Mesendoderm (in vitro differentiated cells): ENCODE measurements at regions not wholly inside any gene's neighbourhood (a gene's known extent, or its start where the extent isn't known, plus 50 kb on each side); places are given as distances from the start of the nearest gene placed in this dataset.
"Not testable (repeated sequence)": the region's sequence is repeated elsewhere in the genome, so short reads cannot be mapped to it uniquely, and the experiment has no call there.

Source experiments
- DNase-seq: peaks from one replicate; pipeline ENCODE4 v3.0.0; 2013
- H2AK5ac ChIP-seq: 2 replicates; pipeline ENCODE4 v1.6.1; 2013; ENCODE audit warnings: low read length, inconsistent platforms
- H2BK120ac ChIP-seq: 2 replicates; pipeline ENCODE4 v1.6.1; 2013; ENCODE audit warnings: low read depth, mild to moderate bottlenecking, low read length, moderate library complexity, mixed read lengths
- H2BK15ac ChIP-seq: replicated peaks from 2 replicates; pipeline ENCODE4 v1.6.1; 2013; ENCODE audit warnings: low read depth, mild to moderate bottlenecking, moderate library complexity
- H2BK5ac ChIP-seq: 2 replicates; pipeline ENCODE4 v1.6.1; 2013; ENCODE audit warnings: low read length, inconsistent platforms
- H3K18ac ChIP-seq: 2 replicates; pipeline ENCODE4 v1.6.1; 2013; ENCODE audit warnings: mild to moderate bottlenecking, low read length, mixed read lengths
- H3K23ac ChIP-seq: one replicate; pipeline ENCODE4 v1.6.1; 2013; ENCODE audit warnings: low read length
- H3K27ac ChIP-seq: 2 replicates; pipeline ENCODE4 v1.5.1; 2013; ENCODE audit warnings: low read depth, mild to moderate bottlenecking, inconsistent platforms, low read length, moderate library complexity
- H3K27me3 ChIP-seq: 2 replicates; pipeline ENCODE4 v1.6.1; 2013; ENCODE audit warnings: low read length, control low read depth, mild to moderate bottlenecking, inconsistent platforms; ENCODE audit not compliant: insufficient read depth, poor library complexity
- H3K36me3 ChIP-seq: 2 replicates; pipeline ENCODE4 v1.6.1; 2013; ENCODE audit warnings: low read length, inconsistent platforms; ENCODE audit not compliant: control insufficient read depth, insufficient read depth
- H3K4ac ChIP-seq: one replicate; pipeline ENCODE4 v1.6.1; 2013; ENCODE audit warnings: low read depth, mild to moderate bottlenecking, low read length, moderate library complexity
- H3K4me1 ChIP-seq: 2 replicates; pipeline ENCODE4 v1.6.1; 2013; ENCODE audit warnings: low read depth, low read length, inconsistent platforms; ENCODE audit not compliant: control insufficient read depth
- H3K4me2 ChIP-seq: 2 replicates; pipeline ENCODE4 v1.6.1; 2013; ENCODE audit warnings: low read length
- H3K4me3 ChIP-seq: 2 replicates; pipeline ENCODE4 v1.5.1; 2013; ENCODE audit warnings: mild to moderate bottlenecking, low read length
- H3K56ac ChIP-seq: one replicate; pipeline ENCODE4 v1.6.1; 2013; ENCODE audit warnings: low read length
- H3K79me1 ChIP-seq: 2 replicates; pipeline ENCODE4 v1.6.1; 2013; ENCODE audit warnings: low read length, inconsistent platforms
- H3K79me2 ChIP-seq: 2 replicates; pipeline ENCODE4 v1.6.1; 2013; ENCODE audit warnings: mild to moderate bottlenecking, low read length; ENCODE audit not compliant: control insufficient read depth, insufficient read depth
- H3K9ac ChIP-seq: 2 replicates; pipeline ENCODE4 v1.6.1; 2013; ENCODE audit warnings: low read length, inconsistent platforms
- H4K5ac ChIP-seq: one replicate; pipeline ENCODE4 v1.6.1; 2013; ENCODE audit warnings: low read length
- H4K8ac ChIP-seq: one replicate; pipeline ENCODE4 v1.6.1; 2013; ENCODE audit warnings: low read depth, mild to moderate bottlenecking, control low read depth, low read length, moderate library complexity
- WGBS: extraction: QIAGEN DNeasy Blood & Tissue Kit; methylation state at CpG from one replicate; pipeline ENCODE4 v1.1.7; 2013; ENCODE audit warnings: low lambda C conversion rate, missing lambda C conversion rate; ENCODE audit not compliant: insufficient coverage; ENCODE audit errors: extremely low coverage; 5-methylcytosine and 5-hydroxymethylcytosine counted together

GRCh38 chr4:148901075-148901705 lies 459.0 kb upstream of the NR3C2 start:
- no peak overlapping the region for H3K23ac ChIP-seq
- no CpG with 5 or more reads among the region's 3 CpGs for WGBS

GRCh38 chr4:148898139-148898538 lies 455.9 kb upstream of the NR3C2 start:
- H2AK5ac ChIP-seq, H3K79me2 ChIP-seq, H3K4ac ChIP-seq, DNase-seq, H3K9ac ChIP-seq, H3K27ac ChIP-seq, H2BK15ac ChIP-seq, H4K8ac ChIP-seq, H4K5ac ChIP-seq, H3K23ac ChIP-seq, H3K79me1 ChIP-seq, H2BK120ac ChIP-seq, H3K36me3 ChIP-seq, H3K4me1 ChIP-seq, H3K4me3 ChIP-seq, H3K18ac ChIP-seq, H3K27me3 ChIP-seq, H3K4me2 ChIP-seq, H3K56ac ChIP-seq, H2BK5ac ChIP-seq: not testable (repeated sequence)

More at GRCh38 chr4:148901075-148901705, 459.0 kb upstream of the NR3C2 start:
- Histone ChIP-seq H3K79me2 (no peaks in the 10 kb centered on the region), H2BK15ac (no peak overlapping the region), H3K4me1 (peaks cover 6% of the 10 kb centered on the region), H3K4me2 (no peak overlapping the region), H3K36me3 (no peaks in the 10 kb centered on the region), H2BK5ac (no peak overlapping the region), H3K4ac (no peak overlapping the region), H3K4me3 (no peak overlapping the region), H2AK5ac (no peak overlapping the region), H3K18ac (no peak overlapping the region), H4K5ac (no peak overlapping the region), H3K27me3 (no peaks in the 10 kb centered on the region), H3K9ac (no peak overlapping the region), H3K56ac (no peak overlapping the region), H3K79me1 (no peaks in the 10 kb centered on the region), H3K27ac (no peak overlapping the region), H2BK120ac (no peak overlapping the region), H4K8ac (no peak overlapping the region)
- DNase-seq: peak; percentile 61

- Histone ChIP-seq H4K8ac (no peak overlapping the region), H2BK5ac (no peak overlapping the region), H3K27ac (no peak overlapping the region), H3K79me1 (no peaks in the 10 kb centered on the region), H3K9ac (no peak overlapping the region), H3K27me3 (no peaks in the 10 kb centered on the region), H4K5ac (no peak overlapping the region), H3K79me2 (no peaks in the 10 kb centered on the region), H3K56ac (no peak overlapping the region), H3K4me3 (no peak overlapping the region), H3K4ac (no peak overlapping the region), H3K4me2 (no peak overlapping the region), H2BK15ac (no peak overlapping the region), H3K18ac (no peak overlapping the region), H3K36me3 (no peaks in the 10 kb centered on the region), H2BK120ac (no peak overlapping the region), H2AK5ac (no peak overlapping the region), H3K4me1 (no peaks in the 10 kb centered on the region), H3K23ac (no peak overlapping the region)
- DNase-seq: no peak
- WGBS: no CpG with 5 or more reads among the region's 3 CpGs
These were observed 450.9 kb upstream of the NR3C2 start for GRCh38 chr4:148893095-148893494.

- Histone ChIP-seq H3K4ac (no peak overlapping the region), H2BK15ac (no peak overlapping the region), H2BK5ac (no peak overlapping the region), H3K27ac (no peak overlapping the region), H3K4me2 (no peak overlapping the region), H3K27me3 (no peaks in the 10 kb centered on the region), H4K8ac (no peak overlapping the region), H3K9ac (no peak overlapping the region), H3K18ac (no peak overlapping the region), H3K79me2 (no peaks in the 10 kb centered on the region), H4K5ac (no peak overlapping the region), H2AK5ac (no peak overlapping the region), H2BK120ac (no peak overlapping the region), H3K4me3 (no peak overlapping the region), H3K79me1 (no peaks in the 10 kb centered on the region), H3K23ac (no peak overlapping the region), H3K36me3 (no peaks in the 10 kb centered on the region), H3K4me1 (no peaks in the 10 kb centered on the region), H3K56ac (no peak overlapping the region)
- no peak for DNase-seq
- WGBS: no CpG with 5 or more reads among the region's 3 CpGs
These were observed 441.7 kb upstream of the NR3C2 start for GRCh38 chr4:148883891-148884290.

- Histone ChIP-seq H3K23ac (no peak overlapping the region), H4K8ac (no peak overlapping the region), H3K4me1 (no peaks in the 10 kb centered on the region), H3K36me3 (no peaks in the 10 kb centered on the region), H3K18ac (no peak overlapping the region), H3K9ac (no peak overlapping the region), H3K4me3 (no peak overlapping the region), H2BK120ac (no peak overlapping the region), H2AK5ac (no peak overlapping the region), H3K27ac (no peak overlapping the region), H2BK5ac (no peak overlapping the region), H2BK15ac (no peak overlapping the region), H3K4me2 (no peak overlapping the region), H3K79me2 (no peaks in the 10 kb centered on the region), H3K56ac (no peak overlapping the region), H3K27me3 (no peaks in the 10 kb centered on the region), H3K4ac (no peak overlapping the region), H3K79me1 (no peaks in the 10 kb centered on the region), H4K5ac (no peak overlapping the region)
- DNase-seq: no peak
- WGBS: no CpG with 5 or more reads among the region's 1 CpG
These were observed 441.2 kb upstream of the NR3C2 start for GRCh38 chr4:148883435-148883834.
